HG03103 (cell line): ENCODE measurements at regions not wholly inside any gene's neighbourhood (a gene's known extent, or its start where the extent isn't known, plus 50 kb on each side); places are given as distances from the start of the nearest gene placed in this dataset.
"Not testable (repeated sequence)": the region's sequence is repeated elsewhere in the genome, so short reads cannot be mapped to it uniquely, and the experiment has no call there.

Source experiments
- ATAC-seq: cut with Tn5 transposase; IDR thresholded peaks from one replicate; pipeline ENCODE4 v1.9.1; 2021; ENCODE audit warnings: low read depth; ENCODE audit not compliant: unreplicated experiment

- no peak for ATAC-seq
Measured at GRCh38 chr3:34408088-34408487, 609.7 kb downstream of the PDCD6IP start.

- no peak for ATAC-seq
Measured at GRCh38 chr3:34411596-34411995, 613.2 kb downstream of the PDCD6IP start.

DNA sequence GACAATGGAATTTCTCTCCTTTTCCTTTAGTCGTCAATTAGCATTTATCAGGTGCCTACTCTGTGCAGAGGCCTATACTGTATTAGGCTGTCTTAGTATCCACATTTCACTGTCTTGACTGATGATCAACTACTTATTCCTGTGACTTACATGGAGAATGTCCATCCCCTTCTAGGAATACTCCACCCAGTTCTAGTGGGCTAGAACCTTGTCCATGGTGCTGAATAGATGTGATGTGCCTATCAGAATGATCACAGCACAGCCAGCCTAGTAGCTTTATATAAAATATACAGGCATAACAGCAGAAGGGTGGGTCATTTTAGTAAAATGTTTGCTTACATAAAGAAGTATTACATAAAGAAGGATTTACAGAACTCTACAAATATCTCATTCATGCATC lies 621.4 kb downstream of the PDCD6IP start:
- no peak for ATAC-seq

- no peak for ATAC-seq
Measured at GRCh38 chr3:34421762-34422161, 623.3 kb downstream of the PDCD6IP start.

DNA sequence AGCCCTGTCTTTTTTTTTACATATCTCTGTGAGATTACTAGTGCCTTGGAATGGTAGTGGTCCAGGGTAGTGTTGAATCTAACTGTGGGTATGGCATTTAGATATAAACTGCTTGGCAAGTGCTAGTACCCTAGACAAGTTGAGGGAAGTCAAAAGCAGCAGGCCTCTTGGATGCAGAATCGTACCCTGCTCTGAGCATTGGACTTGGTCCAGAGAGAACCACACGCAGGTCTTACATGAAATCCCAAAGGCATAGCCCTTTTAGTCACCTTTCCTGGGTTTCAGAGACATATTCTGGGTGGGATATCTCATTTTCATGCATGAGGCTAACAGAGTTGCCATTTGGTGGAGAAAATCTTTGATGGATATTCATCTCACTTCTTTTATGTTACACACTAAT lies 641.4 kb downstream of the PDCD6IP start:
- ATAC-seq, result no peak

GRCh38 chr3:34444137-34444536 lies 645.7 kb downstream of the PDCD6IP start:
- no peak for ATAC-seq

DNA sequence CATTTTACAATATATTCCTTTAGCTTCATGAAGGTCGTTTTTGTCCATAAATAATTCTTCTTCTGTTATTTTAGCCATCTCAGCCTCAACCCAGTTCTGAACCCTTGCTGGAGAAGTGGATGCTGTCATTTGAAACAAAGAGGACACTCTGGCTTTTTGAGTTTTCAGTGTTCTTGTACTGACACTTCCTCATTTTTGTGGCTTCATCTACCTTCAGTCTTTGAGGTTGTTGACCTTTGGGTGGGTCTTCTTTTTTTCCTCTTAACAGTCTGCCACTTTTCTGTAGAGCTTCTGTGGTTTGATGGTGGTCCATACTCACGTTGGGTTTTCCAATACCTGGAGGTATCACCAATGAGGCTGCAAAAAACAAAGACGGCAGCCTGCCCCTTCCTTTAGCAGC lies 650.9 kb downstream of the PDCD6IP start:
- ATAC-seq, result no peak

GRCh38 chr3:34463414-34463813 lies 665.0 kb downstream of the PDCD6IP start:
- ATAC-seq, result no peak

GRCh38 chr3:34464646-34465045 lies 666.2 kb downstream of the PDCD6IP start:
- no peak for ATAC-seq

GRCh38 chr3:34475851-34476250 lies 677.4 kb downstream of the PDCD6IP start:
- no peak for ATAC-seq

DNA sequence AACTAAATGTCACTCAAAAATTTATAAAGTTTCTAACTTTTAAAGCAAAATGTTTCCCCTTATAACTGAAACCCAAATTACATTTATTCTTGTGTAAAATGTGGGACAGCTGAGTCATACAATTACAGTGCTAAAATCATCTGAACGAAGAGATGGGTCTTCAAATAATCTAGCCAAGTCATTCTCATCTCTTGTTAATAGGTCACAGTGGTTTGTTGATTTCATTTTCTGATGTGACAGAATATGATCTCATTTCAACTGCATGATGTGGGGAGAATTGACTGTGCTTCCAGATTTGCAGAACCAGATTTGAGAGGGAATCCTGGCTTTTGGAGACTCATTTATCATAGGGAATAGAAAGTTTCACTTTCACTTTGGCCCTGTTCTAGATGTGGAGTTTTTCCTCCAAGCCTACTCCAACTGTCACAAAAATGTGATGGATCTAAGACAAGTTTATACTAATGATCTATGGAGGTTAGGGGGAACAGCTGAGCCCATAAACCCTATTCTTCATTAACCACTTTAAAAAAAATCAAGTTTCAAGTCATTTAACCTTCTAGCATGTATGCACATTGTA lies 685.0 kb downstream of the PDCD6IP start:
- no peak for ATAC-seq

DNA sequence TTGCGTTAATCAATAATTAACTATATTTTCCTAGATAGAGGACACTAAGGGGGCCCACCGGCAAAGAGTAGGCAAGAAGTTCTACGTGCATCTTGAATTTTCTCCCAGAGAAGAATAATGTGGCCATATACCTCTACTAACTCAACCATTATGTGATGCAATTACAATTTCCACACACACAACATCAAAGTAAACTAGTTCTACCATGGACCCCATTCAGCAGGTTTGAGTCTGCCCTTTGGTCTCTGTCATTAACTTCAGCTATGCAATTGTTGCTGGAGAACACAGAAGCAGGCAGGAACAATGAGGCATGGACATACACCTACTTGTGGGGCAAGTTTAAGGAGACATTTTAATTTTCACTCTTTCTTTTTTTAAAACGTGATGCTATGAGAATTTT lies 705.9 kb downstream of the PDCD6IP start:
- no peak for ATAC-seq

- no peak for ATAC-seq
Measured at GRCh38 chr3:34504775-34505174, 706.3 kb downstream of the PDCD6IP start.

DNA sequence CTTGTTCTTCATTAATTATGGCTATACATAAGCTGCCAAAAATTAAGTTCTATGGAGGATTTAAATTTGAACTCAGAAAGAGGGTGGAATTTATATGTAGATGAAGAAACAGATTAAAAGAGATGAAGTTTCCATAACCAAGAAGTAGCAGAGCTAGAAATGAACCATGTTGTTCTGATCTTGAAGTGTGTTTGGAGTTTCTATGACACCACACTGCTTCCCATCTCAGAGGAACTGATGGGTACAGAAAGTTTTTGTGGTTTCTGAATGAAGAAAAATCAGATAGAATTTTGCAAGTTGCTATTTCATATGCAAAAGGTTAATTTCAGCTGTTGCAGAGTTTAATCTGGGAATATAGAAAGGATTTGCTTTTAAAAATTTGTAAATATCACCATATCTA lies 710.3 kb downstream of the PDCD6IP start:
- no peak for ATAC-seq

GRCh38 chr3:34511891-34512290 lies 713.5 kb downstream of the PDCD6IP start:
- no peak for ATAC-seq

DNA sequence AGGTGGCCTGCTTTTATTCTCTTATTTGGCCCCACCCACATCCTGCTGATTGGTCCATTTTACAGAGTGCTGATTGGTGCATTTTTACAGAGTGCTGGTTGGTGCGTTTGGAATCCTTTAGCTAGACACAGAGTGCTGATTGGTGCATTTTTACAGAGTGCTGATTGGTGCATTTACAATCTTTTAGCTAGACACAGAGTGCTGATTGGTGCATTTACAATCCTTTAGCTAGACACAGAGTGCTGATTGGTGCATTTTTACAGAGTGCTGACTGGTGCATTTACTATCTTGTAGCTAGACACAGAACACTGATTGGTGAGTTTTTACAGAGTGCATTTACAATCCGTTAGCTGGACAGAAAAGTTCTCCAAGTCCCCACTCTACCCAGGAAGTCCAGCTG lies 720.6 kb downstream of the PDCD6IP start:
- not testable (repeated sequence) for ATAC-seq

DNA sequence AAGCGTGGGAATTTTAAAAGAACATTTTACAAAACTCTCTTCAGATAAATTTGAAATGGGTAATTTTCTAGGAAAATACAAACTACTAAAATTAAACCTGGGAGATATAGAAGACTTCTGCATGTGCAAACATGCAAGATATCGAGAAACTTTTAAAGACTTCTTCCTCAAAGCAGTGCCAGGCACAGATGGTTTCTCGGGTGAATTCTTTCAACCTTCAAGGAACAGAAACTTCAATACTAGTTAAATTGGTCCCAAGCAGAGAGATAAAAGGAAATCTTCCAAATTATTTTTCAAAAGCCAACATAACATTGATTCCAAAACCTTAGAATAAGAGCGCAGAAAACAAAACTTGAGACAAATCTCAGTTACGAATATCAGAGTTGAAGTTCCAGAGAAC lies 732.7 kb downstream of the PDCD6IP start:
- no peak for ATAC-seq

GRCh38 chr3:34533451-34533850 lies 735.0 kb downstream of the PDCD6IP start:
- ATAC-seq, result no peak

DNA sequence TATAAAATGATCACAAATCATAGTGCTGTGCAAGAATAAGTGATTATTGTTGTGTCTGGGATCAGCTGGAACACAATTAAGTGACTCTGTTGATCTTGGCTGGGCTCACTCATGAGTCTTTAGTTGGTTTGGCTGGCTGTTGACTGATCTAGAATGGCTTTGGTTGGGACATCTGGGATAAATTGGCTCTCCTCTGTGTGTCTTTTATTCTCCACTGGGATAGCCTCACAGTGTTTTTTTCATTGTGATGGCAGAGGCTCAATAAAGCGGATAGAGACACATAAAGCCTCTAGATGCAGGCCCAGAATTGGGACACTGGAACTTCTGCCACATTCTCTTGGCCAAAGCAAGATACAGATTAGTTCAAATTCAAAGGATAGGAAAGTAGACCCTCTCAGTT lies 735.6 kb downstream of the PDCD6IP start:
- no peak for ATAC-seq

DNA sequence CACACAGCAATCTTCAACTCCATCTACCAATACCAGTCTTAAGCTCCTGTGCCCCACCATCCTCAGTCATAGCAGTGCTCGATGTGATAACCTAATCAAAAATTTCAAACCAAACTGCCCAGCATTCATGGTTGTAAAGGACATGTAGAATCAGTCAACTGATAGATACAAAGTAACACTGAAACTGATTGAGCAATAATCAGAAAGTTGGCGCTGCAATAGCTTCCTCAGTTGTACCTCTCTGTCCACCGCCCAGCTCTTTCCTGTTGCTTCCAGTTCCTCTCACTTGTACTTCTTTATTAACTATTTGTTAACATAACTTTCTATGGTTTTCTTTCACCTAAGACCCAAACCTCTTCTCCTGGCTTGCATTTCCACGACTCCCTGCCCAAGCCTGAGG lies 745.7 kb downstream of the PDCD6IP start:
- ATAC-seq, result no peak

DNA sequence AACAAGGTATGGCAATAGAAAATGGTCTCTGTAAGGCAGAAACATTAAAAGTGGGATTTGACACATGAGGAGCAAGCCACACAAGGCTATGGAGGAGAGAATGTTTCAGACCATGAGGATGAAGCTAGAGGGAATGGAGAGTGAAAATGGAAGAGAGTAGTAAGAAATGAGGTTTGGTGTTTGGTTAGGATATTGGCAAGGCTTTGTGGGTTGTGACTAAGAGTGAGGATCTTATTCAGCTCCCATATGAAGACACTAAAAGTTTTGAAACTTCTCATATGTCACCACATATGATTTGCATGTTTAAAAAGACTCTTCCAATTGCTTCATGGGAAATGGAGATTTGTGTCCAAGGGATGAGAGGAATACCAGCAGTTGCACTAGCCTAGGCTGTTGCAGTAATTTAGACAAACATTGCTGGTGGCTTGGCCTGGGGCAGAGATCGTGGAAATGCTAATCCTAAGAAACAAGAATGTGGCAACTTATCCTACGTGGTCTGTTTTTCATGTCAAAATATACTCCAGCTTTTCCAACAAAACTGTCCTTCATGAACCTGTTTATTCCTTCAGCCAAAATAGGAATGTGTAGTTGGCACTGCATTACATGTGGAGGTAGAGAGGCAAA lies 749.0 kb downstream of the PDCD6IP start:
- ATAC-seq, result no peak

DNA sequence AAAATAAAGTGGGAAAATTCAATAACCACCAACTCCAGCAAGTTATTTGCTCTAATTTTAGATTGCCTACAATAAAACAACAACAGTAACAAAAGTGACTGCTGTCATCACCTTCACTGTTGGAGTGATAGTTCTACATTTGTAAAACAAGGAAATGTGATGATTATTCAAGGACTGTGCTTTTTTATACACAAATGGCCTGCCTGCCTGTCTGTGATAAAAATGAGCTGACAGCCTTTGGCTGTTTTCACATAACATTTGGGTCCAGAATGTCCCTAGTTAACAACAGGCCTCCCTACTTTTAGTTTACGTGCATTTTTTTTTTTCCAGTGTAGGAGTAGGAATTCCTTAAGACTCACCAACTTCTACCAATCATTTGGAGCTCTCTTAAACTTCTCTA lies 768.8 kb downstream of the PDCD6IP start:
- ATAC-seq, result no peak

- ATAC-seq, result no peak
Measured at GRCh38 chr3:34568766-34569165, 770.3 kb downstream of the PDCD6IP start.
